ENCODE measurements at regions not wholly inside any gene's neighbourhood (a gene's known extent, or its start where the extent isn't known, plus 50 kb on each side); places are given as distances from the start of the nearest gene placed in this dataset.

- intact Hi-C loops (cut with DNase I), result no loop called here
- no peak for TF ChIP-seq CTCF (IDR thresholded peaks at IDR 0.05; ENCODE audit: borderline replicate concordance, extremely low read depth, insufficient read depth)
- Histone ChIP-seq H3K27me3 (ENCODE audit: control insufficient read depth, insufficient read depth, low read length) (no peaks in the 10 kb centered on the region), H3K4me3 (ENCODE audit: low read length in 3 of 3) (no peak overlapping the region), H3K36me3 (ENCODE audit: control insufficient read depth in 2 of 3, insufficient read depth in 3 of 3, low read length in 3 of 3) (no peaks in the 10 kb centered on the region), H3K9ac (ENCODE audit: low read length in 3 of 3) (no peak overlapping the region), H3K27ac (ENCODE audit: low read depth in 2 of 2, low read length in 2 of 2) (no peak overlapping the region), H3K9me3 (ENCODE audit: control insufficient read depth in 2 of 3, insufficient read depth in 1 of 3, low read length in 3 of 3) (no peaks in the 10 kb centered on the region), H3K4me1 (ENCODE audit: control insufficient read depth in 2 of 3, insufficient read depth in 2 of 3, low read depth in 1 of 3, low read length in 3 of 3) (no peaks in the 10 kb centered on the region)
- no peak for DNase-seq
- no peak for FAIRE-seq
Measured at GRCh38 chr7:36802459-36803135, 78.3 kb upstream of the AOAH start.

DNA sequence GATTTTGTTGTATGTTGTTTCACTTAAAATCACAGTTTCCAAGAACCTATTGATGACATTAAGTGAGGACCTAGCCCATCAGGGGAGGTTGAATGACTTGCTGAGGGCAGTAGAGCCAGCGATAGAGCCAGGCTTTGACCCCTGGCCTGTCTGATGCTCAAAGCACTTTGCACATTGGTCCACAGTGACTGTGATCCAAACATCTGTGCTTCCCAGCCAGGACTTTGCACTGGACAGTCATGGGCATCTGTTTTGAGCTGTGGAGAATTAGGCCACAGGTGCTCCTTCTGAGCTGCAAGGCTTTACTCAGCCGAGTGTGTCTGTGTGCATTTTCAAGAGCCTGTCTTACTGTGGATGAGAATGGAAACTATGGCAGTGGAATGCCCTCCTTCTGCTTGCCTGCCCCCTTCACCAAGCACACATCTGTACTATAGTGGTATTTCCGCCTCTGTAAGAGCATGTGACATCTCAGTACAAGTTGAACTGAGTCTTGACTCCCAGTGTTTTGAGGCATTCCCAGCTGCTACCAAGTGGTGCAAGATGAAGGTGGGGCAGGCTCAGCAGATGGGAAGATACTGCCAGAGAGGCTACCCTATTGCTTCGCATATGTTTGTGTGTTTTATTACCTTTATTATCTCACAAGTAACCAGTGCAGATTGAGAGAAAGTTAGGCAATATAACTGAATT is 72.7 kb upstream of the AOAH start:
- FAIRE-seq, result no peak
- intact Hi-C loops (cut with DNase I), result no loop called here
- TF ChIP-seq CTCF (IDR thresholded peaks at IDR 0.05; ENCODE audit: borderline replicate concordance, extremely low read depth, insufficient read depth), result no peak
- Histone ChIP-seq H3K27ac (ENCODE audit: low read depth in 2 of 2, low read length in 2 of 2) (peak overlapping the region; percentile 53 to 65), H3K9ac (ENCODE audit: low read length in 3 of 3) (no peak overlapping the region), H3K4me1 (ENCODE audit: control insufficient read depth in 2 of 3, insufficient read depth in 2 of 3, low read depth in 1 of 3, low read length in 3 of 3) (peaks cover 0 to 17% (median 2%) of the 10 kb centered on the region in 3 donors), H3K4me3 (ENCODE audit: low read length in 3 of 3) (no peak overlapping the region), H3K36me3 (ENCODE audit: control insufficient read depth in 2 of 3, insufficient read depth in 3 of 3, low read length in 3 of 3) (no peaks in the 10 kb centered on the region), H3K27me3 (ENCODE audit: control insufficient read depth, insufficient read depth, low read length) (no peaks in the 10 kb centered on the region), H3K9me3 (ENCODE audit: control insufficient read depth in 2 of 3, insufficient read depth in 1 of 3, low read length in 3 of 3) (no peaks in the 10 kb centered on the region)
- DNase-seq, result peak in 1 of 5 donors; percentile 26

GRCh38 chr7:36795451-36796021 is 71.2 kb upstream of the AOAH start:
- DNase-seq, result peak in 1 of 5 donors; percentile 45
- intact Hi-C loops (cut with DNase I), result no loop called here

More at GRCh38 chr7:36795451-36796021, 71.2 kb upstream of the AOAH start:
- Histone ChIP-seq H3K36me3 (ENCODE audit: control insufficient read depth in 2 of 3, insufficient read depth in 3 of 3, low read length in 3 of 3) (no peaks in the 10 kb centered on the region), H3K27me3 (ENCODE audit: control insufficient read depth, insufficient read depth, low read length) (no peaks in the 10 kb centered on the region), H3K9me3 (ENCODE audit: control insufficient read depth in 2 of 3, insufficient read depth in 1 of 3, low read length in 3 of 3) (no peaks in the 10 kb centered on the region), H3K9ac (ENCODE audit: low read length in 3 of 3) (no peak overlapping the region), H3K4me1 (ENCODE audit: control insufficient read depth in 2 of 3, insufficient read depth in 2 of 3, low read depth in 1 of 3, low read length in 3 of 3) (peaks cover 0 to 17% (median 2%) of the 10 kb centered on the region in 3 donors), H3K4me3 (ENCODE audit: low read length in 3 of 3) (no peak overlapping the region), H3K27ac (ENCODE audit: low read depth in 2 of 2, low read length in 2 of 2) (peak overlapping the region; percentile 75 to 81)
- peak; percentile 69 for FAIRE-seq
- TF ChIP-seq CTCF (IDR thresholded peaks at IDR 0.05; ENCODE audit: borderline replicate concordance, extremely low read depth, insufficient read depth), result no peak

All from kidney (tissue), 13 donors.